ENCODE measurements at regions not wholly inside any gene's neighbourhood (a gene's known extent, or its start where the extent isn't known, plus 50 kb on each side); places are given as distances from the start of the nearest gene placed in this dataset.

- TF ChIP-seq YY1 (IDR thresholded peaks at IDR 0.05; ENCODE audit: insufficient read depth, insufficient read length) (no peak), ZNF274 (IDR thresholded peaks at IDR 0.05; ENCODE audit: low read depth, low read length) (no peak), SUZ12 (IDR thresholded peaks at IDR 0.05; ENCODE audit: extremely low read depth, insufficient read depth, insufficient read length) (no peak)
Observed at GRCh38 chr1:81433676-81434075, 367.1 kb upstream of the ADGRL2 start.
